Glutamatergic neuron (in vitro differentiated cells): ENCODE measurements at regions not wholly inside any gene's neighbourhood (a gene's known extent, or its start where the extent isn't known, plus 50 kb on each side); places are given as distances from the start of the nearest gene placed in this dataset.

Experiments used
- DNase-seq: peaks from one replicate; pipeline ENCODE4 v3.0.0; 2022
- H3K27ac Mint-ChIP-seq: one replicate; pipeline ENCODE4 v1.8.0; 2020; ENCODE audit warnings: mild to moderate bottlenecking, mixed read lengths, inconsistent platforms; ENCODE audit not compliant: unreplicated experiment
- H3K27me3 Mint-ChIP-seq: one replicate; pipeline ENCODE4 v1.8.0; 2020; ENCODE audit warnings: mild to moderate bottlenecking, moderate library complexity, mixed read lengths, inconsistent platforms; ENCODE audit not compliant: unreplicated experiment
- H3K36me3 Mint-ChIP-seq: one replicate; pipeline ENCODE4 v1.8.0; 2020; ENCODE audit warnings: mild to moderate bottlenecking, mixed read lengths, inconsistent platforms; ENCODE audit not compliant: unreplicated experiment
- H3K4me1 Mint-ChIP-seq: one replicate; pipeline ENCODE4 v1.8.0; 2020; ENCODE audit warnings: mild to moderate bottlenecking, low read depth, mixed read lengths, inconsistent platforms; ENCODE audit not compliant: unreplicated experiment
- H3K4me3 Mint-ChIP-seq: one replicate; pipeline ENCODE4 v1.8.0; 2020; ENCODE audit warnings: mild to moderate bottlenecking, mixed read lengths, inconsistent platforms; ENCODE audit not compliant: unreplicated experiment
- H3K9me3 Mint-ChIP-seq: one replicate; pipeline ENCODE4 v1.8.0; 2020; ENCODE audit warnings: mild to moderate bottlenecking, moderate library complexity, mixed read lengths, inconsistent platforms; ENCODE audit not compliant: unreplicated experiment
- CTCF ChIP-seq: fragments of 200-600 bp; sonication (generic); IDR thresholded peaks from one replicate; pipeline ENCODE4 v1.5.0; 2021; ENCODE audit not compliant: partially characterized antibody, unreplicated experiment

GRCh38 chr3:162014284-162014683, 517.7 kb downstream of the OTOL1 start:
- Mint-ChIP-seq H3K9me3 (no peaks in the 10 kb centered on the region), H3K4me1 (no peaks in the 10 kb centered on the region), H3K27me3 (no peaks in the 10 kb centered on the region), H3K36me3 (no peaks in the 10 kb centered on the region), H3K4me3 (no peak overlapping the region), H3K27ac (no peak overlapping the region)
- no peak for TF ChIP-seq CTCF
- no peak for DNase-seq

DNA sequence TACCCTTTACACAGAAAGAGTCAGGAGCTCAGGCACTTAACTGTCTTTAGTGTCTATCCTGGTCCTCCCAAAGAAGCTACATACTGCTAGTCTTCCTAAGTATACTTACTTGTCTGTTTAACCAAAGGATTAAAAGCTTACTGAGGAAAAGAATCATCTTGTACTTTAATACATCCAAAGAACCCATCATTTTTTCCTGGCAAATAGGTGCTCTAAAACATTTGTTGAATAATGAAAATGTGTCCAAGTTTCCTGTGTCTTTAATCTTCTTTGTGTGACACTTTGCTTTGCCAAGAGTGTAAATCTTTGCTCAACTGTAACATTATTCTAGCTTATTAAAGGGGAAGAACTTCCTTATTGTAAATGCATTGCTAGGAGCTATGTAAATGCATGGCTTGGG, 519.2 kb downstream of the OTOL1 start:
- Mint-ChIP-seq H3K4me1 (no peaks in the 10 kb centered on the region), H3K9me3 (no peaks in the 10 kb centered on the region), H3K27ac (no peak overlapping the region), H3K4me3 (no peak overlapping the region), H3K27me3 (no peaks in the 10 kb centered on the region), H3K36me3 (no peaks in the 10 kb centered on the region)
- TF ChIP-seq CTCF = no peak
- no peak for DNase-seq

DNA sequence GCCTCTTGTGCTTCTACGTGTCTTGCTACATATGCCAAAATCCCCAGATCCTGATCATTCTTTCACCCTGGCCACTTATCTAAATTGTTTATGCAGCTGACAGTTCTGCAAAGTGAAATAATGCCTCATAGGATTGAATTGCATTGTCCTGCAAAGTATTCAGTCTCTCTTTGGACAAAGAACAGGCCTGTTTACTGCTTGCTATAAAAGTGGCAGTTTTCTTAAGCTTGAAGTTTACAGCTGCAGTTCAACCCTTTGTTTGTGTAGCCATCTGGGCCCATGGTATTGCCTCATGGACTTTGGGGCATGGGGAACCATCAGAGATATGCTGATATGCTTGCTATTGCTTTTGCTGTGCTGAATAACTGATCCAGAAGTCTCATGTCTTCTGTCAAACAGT, 523.2 kb downstream of the OTOL1 start:
- H3K4me1 Mint-ChIP-seq = no peaks in the 10 kb centered on the region
- H3K36me3 Mint-ChIP-seq = no peaks in the 10 kb centered on the region
- no peaks in the 10 kb centered on the region for H3K9me3 Mint-ChIP-seq
- H3K27me3 Mint-ChIP-seq = no peaks in the 10 kb centered on the region
- H3K27ac Mint-ChIP-seq = no peak overlapping the region
- no peak for DNase-seq
- no peak for TF ChIP-seq CTCF
- no peak overlapping the region for H3K4me3 Mint-ChIP-seq

DNA sequence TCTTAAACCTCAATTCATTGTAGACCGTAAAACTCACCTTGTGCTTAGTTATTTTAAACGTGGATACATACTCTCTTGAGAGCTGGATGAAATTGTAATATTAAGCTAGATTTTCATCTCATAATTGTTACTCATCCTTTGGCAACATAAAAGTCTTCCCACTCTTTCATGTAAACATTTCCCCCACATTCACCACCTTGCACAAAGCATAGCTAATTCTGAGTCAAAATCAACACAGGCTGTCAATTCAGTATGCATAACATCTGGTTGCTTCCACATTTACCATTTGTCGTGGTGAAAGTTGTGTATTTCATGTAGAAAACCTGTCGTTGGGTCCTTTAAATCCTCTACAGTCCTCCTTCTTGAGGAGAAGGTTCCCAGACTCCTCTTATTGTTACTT, 524.6 kb downstream of the OTOL1 start:
- Mint-ChIP-seq H3K4me1 (no peaks in the 10 kb centered on the region), H3K36me3 (no peaks in the 10 kb centered on the region), H3K4me3 (no peak overlapping the region), H3K9me3 (no peaks in the 10 kb centered on the region), H3K27ac (no peak overlapping the region), H3K27me3 (no peaks in the 10 kb centered on the region)
- DNase-seq = no peak
- no peak for TF ChIP-seq CTCF

DNA sequence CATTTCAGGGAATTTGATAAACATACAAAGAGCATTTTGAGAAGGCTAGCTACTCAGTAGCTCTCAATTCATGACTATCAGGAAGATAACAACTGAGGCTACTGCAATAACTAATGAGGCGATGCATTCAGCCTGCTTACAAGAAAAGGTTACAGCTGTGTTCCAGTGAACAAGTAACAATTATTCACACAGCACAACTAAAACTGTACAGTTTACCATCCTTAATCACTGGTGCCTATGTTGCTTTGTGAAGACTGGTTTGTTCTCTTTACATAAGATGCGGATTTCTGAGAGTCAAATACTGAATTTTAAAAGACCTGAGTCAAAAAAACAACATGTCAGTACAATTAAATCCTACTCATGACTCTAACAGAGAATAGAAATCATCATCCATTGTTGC, 526.3 kb downstream of the OTOL1 start:
- H3K27me3 Mint-ChIP-seq = no peaks in the 10 kb centered on the region
- H3K4me3 Mint-ChIP-seq = no peak overlapping the region
- TF ChIP-seq CTCF = no peak
- H3K9me3 Mint-ChIP-seq = no peaks in the 10 kb centered on the region
- no peaks in the 10 kb centered on the region for H3K4me1 Mint-ChIP-seq
- no peak overlapping the region for H3K27ac Mint-ChIP-seq
- DNase-seq = no peak
- no peaks in the 10 kb centered on the region for H3K36me3 Mint-ChIP-seq
